Upper lobe of left lung (tissue), 6 donors: ENCODE measurements at regions not wholly inside any gene's neighbourhood (a gene's known extent, or its start where the extent isn't known, plus 50 kb on each side); places are given as distances from the start of the nearest gene placed in this dataset.

ENCODE experiments used
- ATAC-seq, 2 donors: fragments of 200-7000 bp; cut with Tn5 transposase; one replicate each; pipeline ENCODE4 v1.9.1; 2022; ENCODE audit warnings: mild to moderate bottlenecking in 2 of 2, moderate library complexity in 2 of 2; ENCODE audit not compliant: low FRiP score in 2 of 2
- DNase-seq, 2 donors: peaks; one replicate each; pipeline ENCODE4 v3.0.0-alpha.2; 2019 to 2020
- H3K27ac ChIP-seq, 4 donors: fragments of 200-600 bp; sonication (generic); one replicate each; pipeline ENCODE4 v1.5.1; 2016 to 2019
- H3K27me3 ChIP-seq, 4 donors: fragments of 200-600 bp; sonication (generic); one replicate each; pipeline ENCODE4 v1.5.1; 2017 to 2019
- H3K36me3 ChIP-seq, 4 donors: fragments of 200-600 bp; sonication (generic); one replicate each; pipeline ENCODE4 v1.5.1; 2016 to 2019
- H3K4me1 ChIP-seq, 4 donors: fragments of 200-600 bp; sonication (generic); one replicate each; pipeline ENCODE4 v1.5.1; 2018 to 2019
- H3K4me3 ChIP-seq, 4 donors: fragments of 200-600 bp; sonication (generic); one replicate each; pipeline ENCODE4 v1.5.1; 2017 to 2019; ENCODE audit warnings: mild to moderate bottlenecking in 2 of 4, moderate library complexity in 1 of 4
- H3K9me3 ChIP-seq, 4 donors: fragments of 200-600 bp; sonication (generic); one replicate each; pipeline ENCODE4 v1.5.1; 2018 to 2019
- CTCF ChIP-seq, 6 experiments: fragments of 450-650 bp in 4 of 6; fragments of 200-600 bp in 2 of 6; sonication (generic) in 2 of 6; IDR thresholded peaks; one replicate each; pipeline ENCODE4 v1.5.1; 2016 to 2019; ENCODE audit warnings: antibody characterized with exemption in 6 of 6
- EP300 ChIP-seq, 4 donors: sonication (generic); formaldehyde crosslinking; IDR thresholded peaks; one replicate each; pipeline ENCODE4 v1.5.1; 2017; ENCODE audit warnings: antibody characterized with exemption in 4 of 4, control low read depth in 2 of 4
- POLR2A ChIP-seq, 4 donors: fragments of 450-650 bp; IDR thresholded peaks; one replicate each; pipeline ENCODE4 v1.5.1; 2016 to 2017; ENCODE audit warnings: antibody characterized with exemption in 4 of 4, mild to moderate bottlenecking in 2 of 4
- POLR2AphosphoS5 ChIP-seq, 2 donors: sonication (generic); formaldehyde crosslinking; IDR thresholded peaks; one replicate each; pipeline ENCODE4 v1.5.1; 2017; ENCODE audit warnings: antibody characterized with exemption in 2 of 2
- WGBS, 2 donors: methylation state at CpG; one replicate each; pipeline ENCODE4 v1.1.5; 2017 to 2018; 5-methylcytosine and 5-hydroxymethylcytosine counted together
- donor health status: DM: no; HTN: no; CAD: no; lungs with moderate emphysema.
- donor health status: DM: no; HTN: yes; CAD: no; lungs with severe emphysema.

- no peaks in the 10 kb centered on the region for H3K9me3 ChIP-seq
- H3K36me3 ChIP-seq: no peaks in the 10 kb centered on the region
- 79 to 83% methylated on average over 11 of the region's 11 CpGs for WGBS, 2 donors
- DNase-seq (no peak), ATAC-seq (no peak)
- H3K27ac ChIP-seq: no peak overlapping the region
- TF ChIP-seq EP300 (IDR thresholded peaks at IDR 0.05) (no peak), POLR2A (IDR thresholded peaks at IDR 0.05) (no peak), POLR2AphosphoS5 (IDR thresholded peaks at IDR 0.05) (no peak), CTCF (IDR thresholded peaks at IDR 0.05) (no peak)
- no peak overlapping the region for H3K4me3 ChIP-seq
- no peaks in the 10 kb centered on the region for H3K27me3 ChIP-seq
- H3K4me1 ChIP-seq: no peaks in the 10 kb centered on the region
Observed at GRCh38 chr10:128764190-128764589, 638.0 kb upstream of the MKI67 start.

- H3K4me3 ChIP-seq: no peak overlapping the region
Observed at GRCh38 chr10:128766915-128767314, 640.7 kb upstream of the MKI67 start.

GRCh38 chr10:128774979-128775378 lies 648.8 kb upstream of the MKI67 start:
- DNase-seq: no peak
- H3K27ac ChIP-seq: no peak overlapping the region
- no peaks in the 10 kb centered on the region for H3K4me1 ChIP-seq
- no peaks in the 10 kb centered on the region for H3K36me3 ChIP-seq
- no peak for ATAC-seq
- TF ChIP-seq EP300 (IDR thresholded peaks at IDR 0.05) (no peak), CTCF (IDR thresholded peaks at IDR 0.05) (no peak), POLR2A (IDR thresholded peaks at IDR 0.05) (no peak), POLR2AphosphoS5 (IDR thresholded peaks at IDR 0.05) (no peak)
- WGBS, 2 donors: 94 to 96% methylated on average over 1 of the region's 1 CpG
- no peak overlapping the region for H3K4me3 ChIP-seq
- H3K9me3 ChIP-seq: no peaks in the 10 kb centered on the region
- H3K27me3 ChIP-seq: no peaks in the 10 kb centered on the region

More at GRCh38 chr10:128766915-128767314, 640.7 kb upstream of the MKI67 start:
- H3K36me3 ChIP-seq: no peaks in the 10 kb centered on the region
- 81 to 89% methylated on average over 2 of the region's 2 CpGs for WGBS, 2 donors
- TF ChIP-seq POLR2A (IDR thresholded peaks at IDR 0.05) (no peak), CTCF (IDR thresholded peaks at IDR 0.05) (no peak)
- DNase-seq (no peak), ATAC-seq (no peak)
- no peaks in the 10 kb centered on the region for H3K27me3 ChIP-seq
- no peaks in the 10 kb centered on the region for H3K9me3 ChIP-seq
- H3K4me1 ChIP-seq: no peaks in the 10 kb centered on the region
- H3K27ac ChIP-seq: no peak overlapping the region

- ATAC-seq: no peak
- no peaks in the 10 kb centered on the region for H3K36me3 ChIP-seq
Observed at GRCh38 chr10:128775743-128776142, 649.5 kb upstream of the MKI67 start.

More at GRCh38 chr10:128775743-128776142, 649.5 kb upstream of the MKI67 start:
- H3K27ac ChIP-seq: no peak overlapping the region
- no peak overlapping the region for H3K4me3 ChIP-seq
- DNase-seq: no peak
- TF ChIP-seq EP300 (IDR thresholded peaks at IDR 0.05): no peak
- no peak for TF ChIP-seq CTCF (IDR thresholded peaks at IDR 0.05)
- TF ChIP-seq POLR2A (IDR thresholded peaks at IDR 0.05): no peak
- no peak for TF ChIP-seq POLR2AphosphoS5 (IDR thresholded peaks at IDR 0.05)
- no peaks in the 10 kb centered on the region for H3K9me3 ChIP-seq
- no peaks in the 10 kb centered on the region for H3K27me3 ChIP-seq
- H3K4me1 ChIP-seq: no peaks in the 10 kb centered on the region
- WGBS, 2 donors: 87 to 88% methylated on average over 10 of the region's 10 CpGs
